Peyer's patch (tissue), 4 donors: ENCODE measurements at regions not wholly inside any gene's neighbourhood (a gene's known extent, or its start where the extent isn't known, plus 50 kb on each side); places are given as distances from the start of the nearest gene placed in this dataset.

Experiments used
- DNase-seq, 3 donors: peaks; one replicate each; pipeline ENCODE4 v3.0.0-alpha.2; 2017 to 2019
- H3K27ac ChIP-seq, 4 donors: fragments of 200-600 bp; sonication (generic); one replicate each; pipeline ENCODE4 v1.5.1; 2016 to 2019
- H3K27me3 ChIP-seq, 2 donors: fragments of 200-600 bp; sonication (generic); one replicate each; pipeline ENCODE4 v1.5.1; 2019
- H3K36me3 ChIP-seq, 3 donors: fragments of 200-600 bp; sonication (generic); one replicate each; pipeline ENCODE4 v1.5.1; 2016 to 2019
- H3K4me1 ChIP-seq, 4 donors: fragments of 200-600 bp; sonication (generic); one replicate each; pipeline ENCODE4 v1.5.1; 2016 to 2019
- H3K4me3 ChIP-seq, 4 donors: fragments of 200-600 bp; sonication (generic); 1 replicate in 3 of 4; 2 replicates in 1 of 4; pipeline ENCODE4 v1.5.1; 2016 to 2019; ENCODE audit warnings: mild to moderate bottlenecking in 1 of 4
- H3K9me3 ChIP-seq, 4 donors: fragments of 200-600 bp; sonication (generic); one replicate each; pipeline ENCODE4 v1.5.1; 2016 to 2019; ENCODE audit warnings: mild to moderate bottlenecking in 1 of 4
- CTCF ChIP-seq, 6 experiments: fragments of 450-650 bp in 4 of 6; fragments of 200-600 bp in 2 of 6; sonication (generic) in 1 of 6; IDR thresholded peaks; one replicate each; pipeline ENCODE4 v1.5.1; 2017 to 2019; ENCODE audit warnings: antibody characterized with exemption in 6 of 6, mild to moderate bottlenecking in 3 of 6, moderate library complexity in 1 of 6
- POLR2A ChIP-seq, 2 donors: fragments of 450-650 bp; IDR thresholded peaks; one replicate each; pipeline ENCODE4 v1.5.1; 2017; ENCODE audit warnings: antibody characterized with exemption in 2 of 2, mild to moderate bottlenecking in 2 of 2, moderate library complexity in 2 of 2

GRCh38 chr21:15164678-15165303 lies 100.0 kb upstream of the NRIP1 start:
- H3K4me1 ChIP-seq: peaks cover 0 to under 1% (median 0%) of the 10 kb centered on the region in 4 donors
- no peaks in the 10 kb centered on the region for H3K36me3 ChIP-seq
- no peak overlapping the region for H3K4me3 ChIP-seq
- H3K27me3 ChIP-seq: no peaks in the 10 kb centered on the region
- no peak for TF ChIP-seq CTCF (IDR thresholded peaks at IDR 0.05)
- no peak for TF ChIP-seq POLR2A (IDR thresholded peaks at IDR 0.05)
- H3K9me3 ChIP-seq: no peaks in the 10 kb centered on the region
- DNase-seq: peak in 1 of 3 donors; percentile 73
- peak overlapping the region in 1 of 4 donors; percentile 19 for H3K27ac ChIP-seq

GRCh38 chr21:15170614-15171013 lies 105.8 kb upstream of the NRIP1 start:
- no peak for TF ChIP-seq CTCF (IDR thresholded peaks at IDR 0.05)
- TF ChIP-seq POLR2A (IDR thresholded peaks at IDR 0.05): no peak
- Histone ChIP-seq H3K9me3 (no peaks in the 10 kb centered on the region), H3K27ac (no peak overlapping the region), H3K27me3 (no peaks in the 10 kb centered on the region), H3K4me1 (no peaks in the 10 kb centered on the region), H3K4me3 (no peak overlapping the region), H3K36me3 (no peaks in the 10 kb centered on the region)
- no peak for DNase-seq

- Histone ChIP-seq H3K27me3 (no peaks in the 10 kb centered on the region), H3K27ac (no peak overlapping the region), H3K36me3 (no peaks in the 10 kb centered on the region), H3K4me1 (no peaks in the 10 kb centered on the region), H3K4me3 (no peak overlapping the region), H3K9me3 (no peaks in the 10 kb centered on the region)
- TF ChIP-seq POLR2A (IDR thresholded peaks at IDR 0.05) (no peak), CTCF (IDR thresholded peaks at IDR 0.05) (no peak)
- no peak for DNase-seq
These were observed 106.7 kb upstream of the NRIP1 start for GRCh38 chr21:15171546-15171945.

GRCh38 chr21:15172963-15173362 lies 108.2 kb upstream of the NRIP1 start:
- no peak for DNase-seq
- Histone ChIP-seq H3K27me3 (no peaks in the 10 kb centered on the region), H3K9me3 (no peaks in the 10 kb centered on the region), H3K36me3 (no peaks in the 10 kb centered on the region), H3K27ac (no peak overlapping the region), H3K4me1 (no peaks in the 10 kb centered on the region), H3K4me3 (no peak overlapping the region)
- no peak for TF ChIP-seq POLR2A (IDR thresholded peaks at IDR 0.05)
- TF ChIP-seq CTCF (IDR thresholded peaks at IDR 0.05): no peak

GRCh38 chr21:15174923-15175322 lies 110.1 kb upstream of the NRIP1 start:
- Histone ChIP-seq H3K27me3 (no peaks in the 10 kb centered on the region), H3K9me3 (no peaks in the 10 kb centered on the region), H3K27ac (no peak overlapping the region), H3K36me3 (no peaks in the 10 kb centered on the region), H3K4me1 (no peaks in the 10 kb centered on the region), H3K4me3 (no peak overlapping the region)
- TF ChIP-seq POLR2A (IDR thresholded peaks at IDR 0.05) (no peak), CTCF (IDR thresholded peaks at IDR 0.05) (no peak)
- DNase-seq: no peak

GRCh38 chr21:15182731-15183130 lies 117.9 kb upstream of the NRIP1 start:
- Histone ChIP-seq H3K36me3 (no peaks in the 10 kb centered on the region), H3K4me1 (no peaks in the 10 kb centered on the region), H3K9me3 (no peaks in the 10 kb centered on the region), H3K27ac (no peak overlapping the region), H3K4me3 (no peak overlapping the region), H3K27me3 (no peaks in the 10 kb centered on the region)
- no peak for DNase-seq
- TF ChIP-seq POLR2A (IDR thresholded peaks at IDR 0.05): no peak
- TF ChIP-seq CTCF (IDR thresholded peaks at IDR 0.05): no peak
